Parathyroid adenoma (tissue), 2 donors: ENCODE measurements at regions not wholly inside any gene's neighbourhood (a gene's known extent, or its start where the extent isn't known, plus 50 kb on each side); places are given as distances from the start of the nearest gene placed in this dataset.

ENCODE experiments used
- H2AFZ ChIP-seq: fragments of 300-600 bp; sonication (generic); one replicate; pipeline ENCODE4 v1.7.0; 2017; ENCODE audit warnings: antibody characterized with exemption, mild to moderate bottlenecking
- H3K27ac ChIP-seq: fragments of 300-600 bp; sonication (generic); one replicate; pipeline ENCODE4 v1.7.0; 2017
- H3K27me3 ChIP-seq: fragments of 300-600 bp; sonication (generic); one replicate; pipeline ENCODE4 v1.7.0; 2017; ENCODE audit warnings: low read length; ENCODE audit not compliant: control insufficient read depth, insufficient read depth
- H3K36me3 ChIP-seq: fragments of 300-600 bp; sonication (generic); one replicate; pipeline ENCODE4 v1.7.0; 2017; ENCODE audit warnings: low read length; ENCODE audit not compliant: control insufficient read depth, insufficient read depth
- H3K4me1 ChIP-seq: fragments of 300-600 bp; sonication (generic); one replicate; pipeline ENCODE4 v1.7.0; 2017; ENCODE audit warnings: control low read depth
- H3K4me2 ChIP-seq: fragments of 300-600 bp; sonication (generic); one replicate; pipeline ENCODE4 v1.7.0; 2017; ENCODE audit warnings: low read length
- H3K4me3 ChIP-seq: fragments of 300-600 bp; sonication (generic); one replicate; pipeline ENCODE4 v1.7.0; 2017; ENCODE audit warnings: low read depth, low read length
- H3K79me2 ChIP-seq: fragments of 300-600 bp; sonication (generic); one replicate; pipeline ENCODE4 v1.7.0; 2017; ENCODE audit warnings: control low read depth
- H3K9ac ChIP-seq: fragments of 300-600 bp; sonication (generic); one replicate; pipeline ENCODE4 v1.7.0; 2017; ENCODE audit warnings: mild to moderate bottlenecking
- H3K9me3 ChIP-seq: fragments of 300-600 bp; sonication (generic); one replicate; pipeline ENCODE4 v1.7.0; 2017; ENCODE audit warnings: low read length; ENCODE audit not compliant: control insufficient read depth
- CTCF ChIP-seq: fragments of 300-600 bp; sonication (generic); IDR thresholded peaks from one replicate; pipeline ENCODE4 v1.7.0; 2017; ENCODE audit warnings: antibody characterized with exemption, mild to moderate bottlenecking
- donor health status: primary hyperparathyroidism.

DNA sequence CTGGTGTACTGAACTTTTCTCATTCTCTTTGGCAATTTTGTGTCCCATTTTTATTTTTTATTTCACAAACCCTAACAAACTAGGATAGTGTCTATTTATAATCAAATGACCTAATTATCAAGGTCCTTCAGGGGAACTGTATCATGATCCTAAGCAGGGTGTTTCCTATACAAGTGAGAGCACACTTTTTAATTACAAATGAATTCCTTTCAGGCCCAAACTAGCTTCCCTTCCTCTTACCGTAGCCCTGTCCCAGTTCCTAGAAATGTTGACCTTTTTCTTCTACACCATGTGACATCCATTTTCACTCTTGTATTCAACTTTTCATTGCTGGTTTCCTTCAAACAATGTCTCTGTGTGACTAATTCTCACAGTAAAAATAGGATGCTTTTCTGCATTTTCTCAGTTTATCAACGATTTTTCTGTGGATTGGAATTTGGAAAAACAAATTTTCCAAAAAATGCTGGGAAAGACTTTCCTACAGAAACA lies 411.4 kb downstream of the CCDC91 start:
- no peaks in the 10 kb centered on the region for H3K9me3 ChIP-seq
- no peak for TF ChIP-seq CTCF
- H3K27ac ChIP-seq: no peak overlapping the region
- no peak overlapping the region for H3K9ac ChIP-seq
- no peaks in the 10 kb centered on the region for H3K36me3 ChIP-seq
- H3K4me3 ChIP-seq: no peak overlapping the region
- no peaks in the 10 kb centered on the region for H3K79me2 ChIP-seq
- no peaks in the 10 kb centered on the region for H3K4me1 ChIP-seq
- H3K27me3 ChIP-seq: no peaks in the 10 kb centered on the region
- no peak overlapping the region for H2AFZ ChIP-seq
- no peak overlapping the region for H3K4me2 ChIP-seq

DNA sequence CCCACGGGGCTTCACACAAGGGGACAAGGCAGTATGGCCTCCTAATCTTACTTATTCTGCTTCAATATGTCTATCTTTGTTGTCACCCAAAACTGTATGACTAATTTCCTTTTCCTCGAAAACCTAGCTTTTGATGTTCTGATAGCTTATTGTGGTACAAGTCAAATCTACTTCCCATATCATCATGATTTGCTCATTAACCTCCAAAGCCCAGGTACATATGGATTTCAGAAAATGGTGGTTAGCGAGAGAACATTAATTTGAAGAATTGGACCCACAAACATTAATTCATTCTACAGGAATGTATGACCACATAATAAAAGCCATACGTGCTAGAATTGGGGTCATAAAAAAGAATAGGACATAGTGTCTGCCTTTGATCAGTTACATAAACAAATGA lies 412.5 kb downstream of the CCDC91 start:
- no peak overlapping the region for H3K27ac ChIP-seq
- H3K9me3 ChIP-seq: no peaks in the 10 kb centered on the region
- no peak overlapping the region for H2AFZ ChIP-seq
- H3K36me3 ChIP-seq: no peaks in the 10 kb centered on the region
- H3K4me2 ChIP-seq: no peak overlapping the region
- no peaks in the 10 kb centered on the region for H3K27me3 ChIP-seq
- no peaks in the 10 kb centered on the region for H3K4me1 ChIP-seq
- TF ChIP-seq CTCF: no peak
- H3K9ac ChIP-seq: no peak overlapping the region
- H3K79me2 ChIP-seq: no peaks in the 10 kb centered on the region
- no peak overlapping the region for H3K4me3 ChIP-seq

- H3K79me2 ChIP-seq: no peaks in the 10 kb centered on the region
- H3K9ac ChIP-seq: no peak overlapping the region
- H3K4me3 ChIP-seq: no peak overlapping the region
- H3K4me2 ChIP-seq: no peak overlapping the region
- no peaks in the 10 kb centered on the region for H3K27me3 ChIP-seq
- no peaks in the 10 kb centered on the region for H3K9me3 ChIP-seq
- H3K4me1 ChIP-seq: no peaks in the 10 kb centered on the region
- H2AFZ ChIP-seq: no peak overlapping the region
- TF ChIP-seq CTCF: no peak
- no peaks in the 10 kb centered on the region for H3K36me3 ChIP-seq
- no peak overlapping the region for H3K27ac ChIP-seq
These were observed 413.0 kb downstream of the CCDC91 start for GRCh38 chr12:28603239-28603638.

GRCh38 chr12:28603801-28604200 lies 413.5 kb downstream of the CCDC91 start:
- no peaks in the 10 kb centered on the region for H3K4me1 ChIP-seq
- no peak overlapping the region for H3K4me3 ChIP-seq
- no peak for TF ChIP-seq CTCF
- H3K27ac ChIP-seq: no peak overlapping the region
- H3K27me3 ChIP-seq: no peaks in the 10 kb centered on the region
- no peak overlapping the region for H3K9ac ChIP-seq
- no peak overlapping the region for H2AFZ ChIP-seq
- no peaks in the 10 kb centered on the region for H3K79me2 ChIP-seq
- H3K36me3 ChIP-seq: no peaks in the 10 kb centered on the region
- H3K4me2 ChIP-seq: no peak overlapping the region
- H3K9me3 ChIP-seq: no peaks in the 10 kb centered on the region

DNA sequence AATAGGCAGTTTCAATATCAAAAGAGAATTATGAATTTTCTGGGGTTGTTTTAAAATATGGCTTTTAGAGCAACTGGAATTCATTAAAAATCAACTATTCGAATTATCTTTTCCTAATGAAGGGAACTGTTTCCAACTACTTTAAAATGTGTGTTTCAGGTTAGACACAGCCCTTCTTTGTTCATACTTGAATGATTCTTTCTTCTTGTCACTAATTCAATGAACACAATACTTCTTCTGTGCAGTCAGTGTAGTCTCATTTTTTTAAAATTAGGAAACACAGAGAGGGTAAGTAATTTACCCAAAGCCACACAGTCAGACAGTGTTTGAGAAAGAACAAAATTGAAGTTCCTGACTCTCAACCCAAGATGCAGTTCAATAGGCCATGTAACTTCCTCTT lies 414.0 kb downstream of the CCDC91 start:
- no peaks in the 10 kb centered on the region for H3K36me3 ChIP-seq
- H3K27me3 ChIP-seq: no peaks in the 10 kb centered on the region
- H3K9ac ChIP-seq: no peak overlapping the region
- no peak for TF ChIP-seq CTCF
- no peak overlapping the region for H3K4me2 ChIP-seq
- H3K9me3 ChIP-seq: no peaks in the 10 kb centered on the region
- no peak overlapping the region for H3K27ac ChIP-seq
- no peaks in the 10 kb centered on the region for H3K79me2 ChIP-seq
- H2AFZ ChIP-seq: no peak overlapping the region
- H3K4me3 ChIP-seq: no peak overlapping the region
- no peaks in the 10 kb centered on the region for H3K4me1 ChIP-seq
